Muscle layer of colon (tissue), 2 donors: ENCODE measurements at regions not wholly inside any gene's neighbourhood (a gene's known extent, or its start where the extent isn't known, plus 50 kb on each side); places are given as distances from the start of the nearest gene placed in this dataset.

ENCODE experiments used
- H3K27ac ChIP-seq: one replicate; pipeline ENCODE4 v1.7.0; 2013; ENCODE audit warnings: low read depth, mild to moderate bottlenecking, low read length, moderate library complexity
- H3K27me3 ChIP-seq, 2 donors: one replicate each; pipeline ENCODE4 v1.7.0; 2013; ENCODE audit warnings: low read length in 2 of 2, mild to moderate bottlenecking in 2 of 2; ENCODE audit not compliant: insufficient read depth in 2 of 2, control insufficient read depth in 1 of 2
- H3K36me3 ChIP-seq: one replicate; pipeline ENCODE4 v1.7.0; 2013; ENCODE audit warnings: mild to moderate bottlenecking, low read length; ENCODE audit not compliant: insufficient read depth
- H3K4me1 ChIP-seq: one replicate; pipeline ENCODE4 v1.7.0; 2013; ENCODE audit warnings: mild to moderate bottlenecking, low read length; ENCODE audit not compliant: insufficient read depth
- H3K4me3 ChIP-seq, 2 donors: one replicate each; pipeline ENCODE4 v1.7.0; 2013; ENCODE audit warnings: low read length in 2 of 2, low read depth in 1 of 2, mild to moderate bottlenecking in 1 of 2, moderate library complexity in 1 of 2
- H3K9ac ChIP-seq: one replicate; pipeline ENCODE4 v1.7.0; 2013; ENCODE audit warnings: low read length
- H3K9me3 ChIP-seq: one replicate; pipeline ENCODE4 v1.7.0; 2013; ENCODE audit warnings: mild to moderate bottlenecking, low read length
- donor health status: abdominal sarcoma.
- donor health status: Adenocarcinoma of cecum.

DNA sequence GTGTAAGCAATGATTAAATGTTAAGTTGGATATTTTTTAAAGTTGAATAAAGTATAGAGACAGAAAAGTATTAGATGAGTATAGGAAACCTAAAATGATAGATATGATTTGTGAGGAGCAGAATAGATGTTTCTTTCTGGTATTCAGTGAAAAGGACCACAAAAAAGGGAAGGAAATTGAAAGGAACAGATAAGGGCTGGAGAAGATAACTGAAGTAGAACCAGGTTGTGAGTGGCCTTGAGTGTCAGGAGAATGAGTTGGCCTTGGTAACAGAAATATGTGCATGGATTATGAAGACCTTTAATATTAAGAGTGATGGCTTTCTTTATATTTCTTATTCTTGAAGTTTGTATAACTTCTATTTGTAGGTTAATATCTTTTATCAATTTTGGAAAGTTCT, 543.5 kb downstream of the METTL4 start:
- Histone ChIP-seq H3K9me3 (no peaks in the 10 kb centered on the region), H3K27ac (no peak overlapping the region), H3K36me3 (no peaks in the 10 kb centered on the region), H3K27me3 (no peaks in the 10 kb centered on the region), H3K4me1 (no peaks in the 10 kb centered on the region), H3K4me3 (no peak overlapping the region), H3K9ac (no peak overlapping the region)

DNA sequence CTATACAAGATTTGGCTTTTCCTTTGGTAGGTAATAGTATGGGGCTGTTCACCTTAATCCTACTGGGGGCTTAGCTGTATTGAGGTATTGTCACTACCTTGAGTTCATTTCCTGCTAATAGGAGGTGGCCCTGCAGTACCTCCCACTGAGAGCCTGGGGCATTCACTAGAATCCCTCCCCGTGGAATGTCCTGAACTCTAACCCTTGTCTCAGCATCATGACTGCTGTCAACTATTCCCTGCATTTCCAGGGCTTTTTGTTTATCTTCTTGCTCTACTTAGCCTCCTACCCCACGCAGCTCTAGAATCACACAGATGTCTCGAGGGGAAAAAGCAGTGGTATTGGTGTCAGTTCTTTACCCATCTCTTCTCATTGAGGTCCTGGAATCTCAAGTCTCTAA, 542.3 kb downstream of the METTL4 start:
- no peaks in the 10 kb centered on the region for H3K4me1 ChIP-seq
- H3K4me3 ChIP-seq, result no peak overlapping the region
- H3K36me3 ChIP-seq, result no peaks in the 10 kb centered on the region
- H3K9ac ChIP-seq, result no peak overlapping the region
- no peaks in the 10 kb centered on the region for H3K9me3 ChIP-seq
- H3K27ac ChIP-seq, result no peak overlapping the region
- no peaks in the 10 kb centered on the region for H3K27me3 ChIP-seq

DNA sequence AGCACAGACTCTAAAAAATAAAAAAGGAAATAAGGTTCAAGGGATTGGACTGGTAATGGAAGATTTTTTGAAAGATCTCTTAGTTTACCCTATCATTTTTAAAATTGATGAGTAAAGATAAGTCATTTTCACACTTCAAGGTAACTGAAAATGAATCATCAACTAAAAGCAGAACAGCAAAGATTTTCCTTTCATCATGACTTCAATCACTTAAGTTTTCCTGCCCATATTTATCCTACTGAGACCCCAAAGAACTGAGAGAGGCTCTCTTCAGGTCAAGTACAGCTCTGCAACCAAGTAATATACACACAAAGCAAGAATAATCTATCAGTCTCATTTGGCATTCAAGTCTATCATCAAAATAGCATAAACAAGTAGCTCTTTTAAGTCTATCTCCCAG, 540.7 kb downstream of the METTL4 start:
- Histone ChIP-seq H3K4me3 (no peak overlapping the region), H3K27me3 (no peaks in the 10 kb centered on the region), H3K9ac (no peak overlapping the region), H3K36me3 (no peaks in the 10 kb centered on the region), H3K9me3 (no peaks in the 10 kb centered on the region), H3K27ac (no peak overlapping the region), H3K4me1 (no peaks in the 10 kb centered on the region)

DNA sequence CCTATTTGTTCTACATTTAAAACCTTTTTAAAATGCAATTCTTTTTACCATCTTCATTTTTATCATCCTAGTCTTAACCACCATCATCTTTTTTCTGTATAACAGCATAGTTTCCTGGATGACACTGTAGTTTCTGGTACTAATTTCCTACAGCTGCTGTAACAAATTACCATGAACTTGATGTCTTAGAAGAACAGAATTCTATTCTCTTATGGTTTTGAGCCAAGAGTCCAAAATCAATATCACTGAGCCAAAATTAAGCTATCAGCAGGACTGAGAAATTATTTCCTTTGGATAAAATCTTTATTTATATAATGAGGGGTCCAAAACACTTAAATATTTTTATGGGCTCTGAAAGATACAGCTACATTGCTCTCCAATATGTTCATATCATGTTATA, 539.3 kb downstream of the METTL4 start:
- no peak overlapping the region for H3K27ac ChIP-seq
- H3K9me3 ChIP-seq, result no peaks in the 10 kb centered on the region
- H3K9ac ChIP-seq, result no peak overlapping the region
- no peaks in the 10 kb centered on the region for H3K27me3 ChIP-seq
- H3K4me3 ChIP-seq, result no peak overlapping the region
- H3K36me3 ChIP-seq, result no peaks in the 10 kb centered on the region
- no peaks in the 10 kb centered on the region for H3K4me1 ChIP-seq

DNA sequence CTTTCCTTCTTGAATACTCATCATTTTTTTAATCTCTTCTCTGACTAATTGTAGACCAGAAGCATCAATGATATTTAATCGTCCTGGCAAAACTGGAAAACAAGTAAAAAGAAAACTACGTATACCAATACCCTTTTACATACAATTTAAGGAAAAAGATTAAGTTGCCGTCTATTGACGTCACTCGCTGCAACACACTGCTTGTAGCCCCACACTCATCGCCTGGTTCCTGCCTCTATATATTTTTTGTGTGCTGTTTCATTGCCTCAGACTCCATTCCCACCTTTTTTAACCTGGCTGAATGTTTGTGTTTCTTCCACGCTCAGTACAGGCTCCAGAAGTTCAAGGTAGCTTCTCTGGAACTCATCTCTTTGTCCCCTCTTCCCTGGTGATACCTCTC, 536.2 kb downstream of the METTL4 start:
- no peak overlapping the region for H3K9ac ChIP-seq
- H3K4me3 ChIP-seq, result no peak overlapping the region
- H3K27ac ChIP-seq, result no peak overlapping the region

DNA sequence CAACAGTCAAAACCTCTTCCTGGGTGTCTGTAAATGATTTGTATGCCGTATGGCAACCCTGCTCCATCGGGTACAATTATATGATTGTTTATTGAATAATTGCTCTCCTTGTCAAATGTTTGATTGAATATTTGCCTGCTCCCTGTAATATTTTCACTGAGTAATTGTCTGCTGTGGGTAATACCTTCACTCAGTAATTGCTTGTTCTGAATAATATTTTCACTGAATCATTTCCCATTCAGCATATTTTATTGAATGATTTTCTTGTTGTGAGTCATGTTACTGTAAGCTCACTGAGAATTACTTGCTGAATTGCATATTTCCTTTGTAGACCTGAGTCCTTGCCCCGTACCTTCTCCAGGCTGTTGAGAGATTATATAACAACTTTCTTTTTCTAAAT, 535.2 kb downstream of the METTL4 start:
- H3K9ac ChIP-seq, result no peak overlapping the region
- no peaks in the 10 kb centered on the region for H3K9me3 ChIP-seq
- H3K4me1 ChIP-seq, result no peaks in the 10 kb centered on the region
- no peaks in the 10 kb centered on the region for H3K36me3 ChIP-seq
- no peaks in the 10 kb centered on the region for H3K27me3 ChIP-seq
- H3K4me3 ChIP-seq, result no peak overlapping the region
- H3K27ac ChIP-seq, result no peak overlapping the region

More for the DNA sequence above, 536.2 kb downstream of the METTL4 start:
- Histone ChIP-seq H3K27me3 (no peaks in the 10 kb centered on the region), H3K36me3 (no peaks in the 10 kb centered on the region), H3K9me3 (no peaks in the 10 kb centered on the region), H3K4me1 (no peaks in the 10 kb centered on the region)

DNA sequence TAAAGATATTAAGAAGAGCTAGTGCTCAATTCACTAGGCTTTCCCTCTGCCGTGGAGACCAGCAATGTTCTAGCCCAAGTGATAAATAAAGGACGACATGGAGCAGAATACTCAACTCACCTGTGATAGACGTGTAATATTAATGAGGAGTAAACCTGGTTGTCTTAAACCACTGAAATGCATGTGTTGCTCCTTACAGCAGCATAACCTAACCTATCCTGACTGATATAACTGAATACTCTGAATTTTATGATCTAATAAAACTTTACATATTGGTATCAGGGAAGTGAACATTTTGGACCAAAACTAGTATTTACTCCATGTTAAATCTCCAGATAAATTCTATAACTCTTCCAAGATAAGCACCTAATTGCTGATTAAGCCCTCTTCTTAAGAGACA, 531.0 kb downstream of the METTL4 start:
- H3K4me1 ChIP-seq, result no peaks in the 10 kb centered on the region
- no peak overlapping the region for H3K27ac ChIP-seq
- no peaks in the 10 kb centered on the region for H3K27me3 ChIP-seq
- H3K36me3 ChIP-seq, result no peaks in the 10 kb centered on the region
- no peak overlapping the region for H3K9ac ChIP-seq
- H3K4me3 ChIP-seq, result no peak overlapping the region
- no peaks in the 10 kb centered on the region for H3K9me3 ChIP-seq

DNA sequence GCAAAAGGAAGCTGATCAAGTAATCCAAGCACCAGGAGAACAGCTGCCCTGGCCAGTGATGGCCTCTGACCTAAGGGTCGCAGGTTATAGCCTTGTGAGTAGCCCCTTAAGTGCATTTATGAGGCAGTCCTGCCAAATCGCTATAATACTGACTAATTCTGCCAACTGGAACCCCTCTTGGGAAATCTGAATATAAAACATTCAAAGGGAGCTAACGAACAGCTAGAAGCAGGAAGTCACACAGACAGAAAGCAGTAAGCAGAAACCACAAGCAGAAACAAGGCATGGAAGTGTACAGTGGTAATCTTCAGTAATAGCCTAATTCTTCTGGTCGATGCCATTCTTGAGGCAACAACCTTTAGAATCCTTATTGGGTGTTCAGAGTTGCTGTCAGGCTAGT, 521.3 kb downstream of the METTL4 start:
- Histone ChIP-seq H3K4me3 (no peak overlapping the region), H3K27me3 (no peaks in the 10 kb centered on the region), H3K9me3 (no peaks in the 10 kb centered on the region), H3K27ac (no peak overlapping the region), H3K4me1 (no peaks in the 10 kb centered on the region), H3K9ac (no peak overlapping the region), H3K36me3 (no peaks in the 10 kb centered on the region)

DNA sequence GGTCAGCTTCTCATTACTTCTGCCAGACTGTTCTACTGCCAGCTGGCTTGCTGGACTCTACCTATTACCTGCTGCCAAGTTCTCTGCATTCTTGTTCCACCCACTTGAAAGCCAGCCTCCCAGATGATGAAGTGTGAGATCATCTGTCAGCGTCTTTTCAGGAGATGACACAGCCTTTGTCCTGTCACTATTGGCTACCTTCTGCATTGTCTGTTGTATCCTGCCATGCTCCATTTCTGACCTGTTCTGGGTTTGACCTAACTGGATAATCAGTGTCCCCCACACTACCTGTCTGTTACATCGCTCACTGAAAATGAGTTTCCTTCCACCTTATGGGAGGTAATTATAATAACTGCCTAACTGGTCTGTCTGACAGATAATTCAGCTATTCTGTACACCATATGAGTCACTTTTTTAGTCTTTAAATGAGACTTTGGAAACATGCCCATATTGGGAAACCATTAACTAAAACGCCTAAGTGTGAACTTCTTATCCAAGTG, 520.6 kb downstream of the METTL4 start:
- no peaks in the 10 kb centered on the region for H3K4me1 ChIP-seq
- H3K36me3 ChIP-seq, result no peaks in the 10 kb centered on the region
- H3K9me3 ChIP-seq, result no peaks in the 10 kb centered on the region
- H3K9ac ChIP-seq, result no peak overlapping the region
- H3K27ac ChIP-seq, result no peak overlapping the region
- H3K4me3 ChIP-seq, result no peak overlapping the region
- no peaks in the 10 kb centered on the region for H3K27me3 ChIP-seq

DNA sequence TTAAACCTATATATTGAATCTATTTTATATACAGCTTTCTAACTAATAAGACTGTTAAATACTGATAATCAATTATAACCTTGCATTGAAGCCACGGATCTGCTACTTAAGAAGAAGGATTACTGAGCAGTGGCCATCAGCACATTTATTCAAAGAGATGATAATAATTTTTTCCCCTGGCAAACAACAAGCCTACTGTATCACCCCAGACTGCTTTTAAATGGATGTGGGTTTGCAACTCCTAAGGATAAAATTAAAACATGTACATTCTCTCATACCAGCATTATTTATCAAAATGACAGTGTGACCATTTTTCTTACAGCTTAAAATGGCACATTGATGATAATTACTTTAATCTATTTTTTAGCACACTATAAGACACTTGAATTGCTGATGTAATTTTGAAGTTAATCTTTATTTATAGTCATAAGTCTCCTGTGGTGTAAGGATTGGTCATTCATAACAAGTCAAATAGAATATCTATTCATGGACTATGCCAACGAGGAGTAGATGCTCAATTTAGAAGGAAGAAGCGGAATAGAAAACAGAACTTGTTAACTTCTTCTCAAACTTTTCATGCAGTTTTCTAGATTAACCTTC, 517.7 kb downstream of the METTL4 start:
- no peaks in the 10 kb centered on the region for H3K9me3 ChIP-seq

DNA sequence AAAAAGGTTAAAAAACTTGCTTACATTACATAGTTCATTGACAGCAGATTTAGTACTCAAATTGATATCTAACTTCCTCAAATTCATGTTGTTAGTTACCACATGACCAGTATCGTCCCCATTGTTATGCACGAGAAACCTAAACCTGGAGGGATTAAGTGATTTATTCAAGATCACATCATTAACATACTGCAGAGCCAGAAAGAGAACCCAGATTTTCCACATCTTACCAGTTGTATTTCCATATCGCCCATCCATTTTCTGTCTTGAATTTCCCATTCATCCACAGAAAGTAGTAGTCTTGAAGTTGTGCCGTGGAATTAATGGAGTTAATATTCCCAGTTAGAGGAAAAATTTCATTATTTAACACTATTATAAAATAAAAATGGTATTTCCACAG, 512.0 kb downstream of the METTL4 start:
- no peak overlapping the region for H3K4me3 ChIP-seq
- H3K9me3 ChIP-seq, result no peaks in the 10 kb centered on the region
- no peak overlapping the region for H3K27ac ChIP-seq
- H3K27me3 ChIP-seq, result no peaks in the 10 kb centered on the region
- H3K9ac ChIP-seq, result no peak overlapping the region
- H3K36me3 ChIP-seq, result no peaks in the 10 kb centered on the region
- H3K4me1 ChIP-seq, result no peaks in the 10 kb centered on the region

More for the DNA sequence above, 517.7 kb downstream of the METTL4 start:
- Histone ChIP-seq H3K27me3 (no peaks in the 10 kb centered on the region), H3K4me1 (no peaks in the 10 kb centered on the region), H3K4me3 (no peak overlapping the region), H3K36me3 (no peaks in the 10 kb centered on the region), H3K9ac (no peak overlapping the region), H3K27ac (no peak overlapping the region)

DNA sequence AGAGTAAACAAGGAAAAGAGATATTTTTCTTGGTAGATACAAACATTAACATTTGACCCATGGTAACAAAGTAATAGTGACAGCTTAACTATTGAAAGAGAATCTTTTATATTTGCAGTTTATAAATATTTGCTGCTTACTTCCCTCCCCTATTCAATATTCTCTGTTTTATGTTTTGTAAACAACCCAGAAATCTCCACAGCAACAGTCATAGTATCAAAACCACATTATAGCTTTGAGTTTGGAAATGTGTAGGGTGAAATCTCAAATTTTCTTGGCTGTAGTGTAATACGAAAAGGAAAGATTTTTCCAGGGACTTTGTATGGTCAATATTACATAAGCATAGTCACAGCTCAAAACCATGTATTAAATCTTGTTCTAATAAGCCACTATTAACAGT, 511.2 kb downstream of the METTL4 start:
- Histone ChIP-seq H3K4me3 (no peak overlapping the region), H3K27me3 (no peaks in the 10 kb centered on the region), H3K27ac (no peak overlapping the region), H3K9ac (no peak overlapping the region), H3K9me3 (peaks cover 4% of the 10 kb centered on the region), H3K36me3 (no peaks in the 10 kb centered on the region), H3K4me1 (no peaks in the 10 kb centered on the region)
